ENCODE measurements at regions not wholly inside any gene's neighbourhood (a gene's known extent, or its start where the extent isn't known, plus 50 kb on each side); places are given as distances from the start of the nearest gene placed in this dataset.

GRCh38 chr21:26752849-26753248 is 92.4 kb downstream of the ADAMTS1 start:
- Histone ChIP-seq H3K4me3 (no peak overlapping the region), H3K9me3 (no peaks in the 10 kb centered on the region), H3K27me3 (no peaks in the 10 kb centered on the region), H3K4me1 (no peaks in the 10 kb centered on the region), H3K27ac (no peak overlapping the region), H3K36me3 (no peaks in the 10 kb centered on the region)
- intact Hi-C loops (cut with DNase I; ENCODE audit: low total_unique reads) (no loop called here), in situ Hi-C loops (cut with MboI; ENCODE audit: low pct_ligation_motif_present in 1 of 4, low pct_unique_long_range_greater_than_20kb in 1 of 4, low sequenced_read_pairs in 3 of 4) (no loop called here)
- DNase-seq, result no peak
- TF ChIP-seq CTCF (IDR thresholded peaks at IDR 0.05), result no peak
- no peak for TF ChIP-seq POLR2AphosphoS5 (IDR thresholded peaks at IDR 0.05)
- no peak for TF ChIP-seq POLR2A (IDR thresholded peaks at IDR 0.05)
- TF ChIP-seq EP300 (IDR thresholded peaks at IDR 0.05; ENCODE audit: low read depth), result no peak
- 50 to 57% methylated on average over 2 of the region's 2 CpGs for WGBS, 2 donors (ENCODE audit: low coverage in 1 of 2)

GRCh38 chr21:26751305-26751704 is 93.9 kb downstream of the ADAMTS1 start:
- no peaks in the 10 kb centered on the region for H3K9me3 ChIP-seq
- no peak for DNase-seq
- no peak overlapping the region for H3K4me3 ChIP-seq
- TF ChIP-seq CTCF (IDR thresholded peaks at IDR 0.05), result no peak
- TF ChIP-seq EP300 (IDR thresholded peaks at IDR 0.05; ENCODE audit: low read depth), result no peak
- TF ChIP-seq POLR2AphosphoS5 (IDR thresholded peaks at IDR 0.05), result no peak
- TF ChIP-seq POLR2A (IDR thresholded peaks at IDR 0.05), result no peak
- no peaks in the 10 kb centered on the region for H3K4me1 ChIP-seq
- intact Hi-C loops (cut with DNase I; ENCODE audit: low total_unique reads) (no loop called here), in situ Hi-C loops (cut with MboI; ENCODE audit: low pct_ligation_motif_present in 1 of 4, low pct_unique_long_range_greater_than_20kb in 1 of 4, low sequenced_read_pairs in 3 of 4) (no loop called here)
- 66 to 81% methylated on average over 4 of the region's 4 CpGs for WGBS, 2 donors (ENCODE audit: low coverage in 1 of 2)
- H3K27me3 ChIP-seq, result no peaks in the 10 kb centered on the region
- no peak overlapping the region for H3K27ac ChIP-seq
- no peaks in the 10 kb centered on the region for H3K36me3 ChIP-seq

- Histone ChIP-seq H3K4me1 (no peaks in the 10 kb centered on the region), H3K4me3 (no peak overlapping the region), H3K27ac (no peak overlapping the region), H3K9me3 (no peaks in the 10 kb centered on the region), H3K27me3 (no peaks in the 10 kb centered on the region), H3K36me3 (no peaks in the 10 kb centered on the region)
- intact Hi-C loops (cut with DNase I; ENCODE audit: low total_unique reads), result no loop called here
- in situ Hi-C loops (cut with MboI; ENCODE audit: low pct_ligation_motif_present in 1 of 4, low pct_unique_long_range_greater_than_20kb in 1 of 4, low sequenced_read_pairs in 3 of 4), result no loop called here
- TF ChIP-seq POLR2AphosphoS5 (IDR thresholded peaks at IDR 0.05) (no peak), POLR2A (IDR thresholded peaks at IDR 0.05) (no peak), CTCF (IDR thresholded peaks at IDR 0.05) (no peak), EP300 (IDR thresholded peaks at IDR 0.05; ENCODE audit: low read depth) (no peak)
- WGBS, 2 donors (ENCODE audit: low coverage in 1 of 2), result 41 to 85% methylated on average over 3 to 5 of the region's 5 CpGs
- no peak for DNase-seq
Measured at GRCh38 chr21:26748066-26748465, 97.1 kb downstream of the ADAMTS1 start.

- no peak overlapping the region for H3K4me3 ChIP-seq
- H3K9me3 ChIP-seq, result no peaks in the 10 kb centered on the region
- 59 to 90% methylated on average over 2 of the region's 2 CpGs for WGBS, 2 donors (ENCODE audit: low coverage in 1 of 2)
- in situ Hi-C loops (cut with MboI; ENCODE audit: low pct_ligation_motif_present in 1 of 4, low pct_unique_long_range_greater_than_20kb in 1 of 4, low sequenced_read_pairs in 3 of 4) (no loop called here), intact Hi-C loops (cut with DNase I; ENCODE audit: low total_unique reads) (no loop called here)
- H3K27ac ChIP-seq, result no peak overlapping the region
- TF ChIP-seq POLR2AphosphoS5 (IDR thresholded peaks at IDR 0.05), result no peak
- no peak for TF ChIP-seq EP300 (IDR thresholded peaks at IDR 0.05; ENCODE audit: low read depth)
- TF ChIP-seq CTCF (IDR thresholded peaks at IDR 0.05), result no peak
- no peak for TF ChIP-seq POLR2A (IDR thresholded peaks at IDR 0.05)
- no peaks in the 10 kb centered on the region for H3K27me3 ChIP-seq
- no peak for DNase-seq
- H3K4me1 ChIP-seq, result no peaks in the 10 kb centered on the region
- no peaks in the 10 kb centered on the region for H3K36me3 ChIP-seq
Measured at GRCh38 chr21:26747216-26747615, 98.0 kb downstream of the ADAMTS1 start.

Data from transverse colon (tissue), 4 donors.